PC-9 (cell line): ENCODE measurements at regions not wholly inside any gene's neighbourhood (a gene's known extent, or its start where the extent isn't known, plus 50 kb on each side); places are given as distances from the start of the nearest gene placed in this dataset.

Experiments
- BruUV-seq: library from RNA; stranded (reverse); fragments of 400-500 nt; replicated peaks from 2 replicates; lab custom pipeline; 2021; lab: Mats Ljungman, UMichigan
- CTCF ChIA-PET: fragments of 300-600 bp; sonication (Branson Sonifier 250); formaldehyde crosslinking; loops from one replicate; lab custom pipeline; 2022; ENCODE audit warnings: antibody characterized with exemption; lab: Charles Lee
- POLR2A ChIA-PET: fragments of 300-600 bp; sonication (Branson Sonifier 250); formaldehyde crosslinking; loops from one replicate; lab custom pipeline; 2022; ENCODE audit warnings: antibody characterized with exemption; ENCODE audit not compliant: unreplicated experiment; lab: Charles Lee
- DNase-seq, 2 experiments: peaks; one replicate each; pipeline versions ENCODE4 v3.0.0 to v3.0.0-alpha.2; 2015 to 2022; ENCODE audit warnings: mixed read lengths in 1 of 2
- H2AFZ ChIP-seq: fragments of 200-600 bp; sonication (generic); 2 replicates; pipeline ENCODE4 v1.8.1; 2017; ENCODE audit warnings: antibody characterized with exemption
- H3F3A ChIP-seq: fragments of 200-600 bp; sonication (generic); 2 replicates; pipeline ENCODE4 v1.8.1; 2017; ENCODE audit warnings: antibody characterized with exemption, mild to moderate bottlenecking, low read depth; ENCODE audit not compliant: insufficient read depth
- H3K27ac ChIP-seq: fragments of 200-600 bp; sonication (generic); 2 replicates; pipeline ENCODE4 v1.6.1; 2016; ENCODE audit warnings: mixed run types
- H3K27me3 ChIP-seq: fragments of 200-600 bp; sonication (generic); 2 replicates; pipeline ENCODE4 v1.6.1; 2016; ENCODE audit warnings: low read depth, mixed run types; ENCODE audit not compliant: insufficient read depth
- H3K36me3 ChIP-seq: fragments of 200-600 bp; sonication (generic); 2 replicates; pipeline ENCODE4 v1.6.1; 2016; ENCODE audit warnings: low read depth, mixed run types
- H3K4me1 ChIP-seq: fragments of 200-600 bp; sonication (generic); replicated peaks from 2 replicates; pipeline ENCODE4 v1.6.1; 2016; ENCODE audit warnings: mixed run types; ENCODE audit not compliant: insufficient read depth
- H3K4me2 ChIP-seq: fragments of 200-600 bp; sonication (generic); 2 replicates; pipeline ENCODE4 v1.6.1; 2017; ENCODE audit warnings: mixed run types
- H3K4me3 ChIP-seq: fragments of 200-600 bp; sonication (generic); 2 replicates; pipeline ENCODE4 v1.6.1; 2016; ENCODE audit warnings: mixed run types
- H3K79me2 ChIP-seq: fragments of 200-600 bp; sonication (generic); 2 replicates; pipeline ENCODE4 v1.6.1; 2017; ENCODE audit warnings: low read depth, mixed run types
- H3K9me2 ChIP-seq: fragments of 200-600 bp; sonication (generic); 2 replicates; pipeline ENCODE4 v1.8.1; 2017; ENCODE audit warnings: mild to moderate bottlenecking; ENCODE audit not compliant: insufficient read depth
- H3K9me3 ChIP-seq: fragments of 200-600 bp; sonication (generic); 2 replicates; pipeline ENCODE4 v1.8.1; 2016; ENCODE audit warnings: low read depth; ENCODE audit not compliant: insufficient read depth
- H4K20me1 ChIP-seq: fragments of 200-600 bp; sonication (generic); 2 replicates; pipeline ENCODE4 v1.8.1; 2017; ENCODE audit not compliant: insufficient read depth
- EZH2 ChIP-seq: fragments of 200-600 bp; sonication (generic); IDR thresholded peaks from 2 replicates; pipeline ENCODE4 v1.8.0; 2017; ENCODE audit warnings: antibody characterized with exemption, low read depth
- intact Hi-C: fragments of 100-400 bp; cut with micrococcal nuclease; formaldehyde crosslinking; loops from one replicate; pipeline ENCODE4 v1.10.0; 2022; ENCODE audit not compliant: unreplicated experiment
- TF ChIP-seq, protein P1 (sequence below): fragments of 200-600 bp; sonication (generic); conservative IDR thresholded peaks from 2 replicates; pipeline ENCODE4 v1.6.1; 2017; ENCODE audit warnings: mixed run types, antibody characterized with exemption, mild to moderate bottlenecking, moderate library complexity

DNA sequence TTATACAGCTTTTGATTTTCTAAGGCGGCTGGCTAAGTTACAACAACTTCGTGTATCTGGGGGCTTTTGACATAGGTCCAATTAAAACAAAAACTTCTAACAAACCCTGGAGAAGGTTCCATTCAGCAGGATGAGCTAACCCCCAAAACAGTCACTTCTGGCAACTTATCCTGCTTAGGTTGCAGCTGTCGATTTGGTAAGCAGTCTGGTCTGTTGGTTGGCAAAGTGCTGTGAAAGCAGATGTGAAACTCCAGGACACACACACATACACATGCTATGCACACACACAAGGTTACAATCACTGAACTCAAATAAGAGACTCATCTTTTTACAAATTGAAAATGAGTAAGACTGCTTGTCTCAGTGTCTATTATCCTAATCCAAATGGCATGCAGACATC is 119.0 kb upstream of the STMND1 start:
- TF ChIP-seq, protein P1, sequence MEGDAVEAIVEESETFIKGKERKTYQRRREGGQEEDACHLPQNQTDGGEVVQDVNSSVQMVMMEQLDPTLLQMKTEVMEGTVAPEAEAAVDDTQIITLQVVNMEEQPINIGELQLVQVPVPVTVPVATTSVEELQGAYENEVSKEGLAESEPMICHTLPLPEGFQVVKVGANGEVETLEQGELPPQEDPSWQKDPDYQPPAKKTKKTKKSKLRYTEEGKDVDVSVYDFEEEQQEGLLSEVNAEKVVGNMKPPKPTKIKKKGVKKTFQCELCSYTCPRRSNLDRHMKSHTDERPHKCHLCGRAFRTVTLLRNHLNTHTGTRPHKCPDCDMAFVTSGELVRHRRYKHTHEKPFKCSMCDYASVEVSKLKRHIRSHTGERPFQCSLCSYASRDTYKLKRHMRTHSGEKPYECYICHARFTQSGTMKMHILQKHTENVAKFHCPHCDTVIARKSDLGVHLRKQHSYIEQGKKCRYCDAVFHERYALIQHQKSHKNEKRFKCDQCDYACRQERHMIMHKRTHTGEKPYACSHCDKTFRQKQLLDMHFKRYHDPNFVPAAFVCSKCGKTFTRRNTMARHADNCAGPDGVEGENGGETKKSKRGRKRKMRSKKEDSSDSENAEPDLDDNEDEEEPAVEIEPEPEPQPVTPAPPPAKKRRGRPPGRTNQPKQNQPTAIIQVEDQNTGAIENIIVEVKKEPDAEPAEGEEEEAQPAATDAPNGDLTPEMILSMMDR = no peak
- TF ChIP-seq EZH2 = no peak
- no peak overlapping the region for H3K4me3 ChIP-seq
- POLR2A ChIA-PET = no interaction called here
- no peaks in the 10 kb centered on the region for H3F3A ChIP-seq
- no peak for DNase-seq
- no peak overlapping the region for H3K27ac ChIP-seq
- peaks cover 15% of the 10 kb centered on the region; the same call in 1 of the 2 replicates for H3K27me3 ChIP-seq
- H3K4me2 ChIP-seq = no peak overlapping the region
- H3K4me1 ChIP-seq = no peaks in the 10 kb centered on the region
- no peaks in the 10 kb centered on the region for H3K9me3 ChIP-seq
- H3K9me2 ChIP-seq = no peaks in the 10 kb centered on the region
- H4K20me1 ChIP-seq = no peaks in the 10 kb centered on the region
- H3K79me2 ChIP-seq = no peaks in the 10 kb centered on the region
- H2AFZ ChIP-seq = no peak overlapping the region
- BruUV-seq = no TSS peak
- H3K36me3 ChIP-seq = no peaks in the 10 kb centered on the region
- intact Hi-C loops = no loop called here
- CTCF ChIA-PET = interaction anchor here (0.8 kb wide), 1 partner anchor 104 kb away, joined by 3 read pairs; no protein-coding TSS in a partner anchor

DNA sequence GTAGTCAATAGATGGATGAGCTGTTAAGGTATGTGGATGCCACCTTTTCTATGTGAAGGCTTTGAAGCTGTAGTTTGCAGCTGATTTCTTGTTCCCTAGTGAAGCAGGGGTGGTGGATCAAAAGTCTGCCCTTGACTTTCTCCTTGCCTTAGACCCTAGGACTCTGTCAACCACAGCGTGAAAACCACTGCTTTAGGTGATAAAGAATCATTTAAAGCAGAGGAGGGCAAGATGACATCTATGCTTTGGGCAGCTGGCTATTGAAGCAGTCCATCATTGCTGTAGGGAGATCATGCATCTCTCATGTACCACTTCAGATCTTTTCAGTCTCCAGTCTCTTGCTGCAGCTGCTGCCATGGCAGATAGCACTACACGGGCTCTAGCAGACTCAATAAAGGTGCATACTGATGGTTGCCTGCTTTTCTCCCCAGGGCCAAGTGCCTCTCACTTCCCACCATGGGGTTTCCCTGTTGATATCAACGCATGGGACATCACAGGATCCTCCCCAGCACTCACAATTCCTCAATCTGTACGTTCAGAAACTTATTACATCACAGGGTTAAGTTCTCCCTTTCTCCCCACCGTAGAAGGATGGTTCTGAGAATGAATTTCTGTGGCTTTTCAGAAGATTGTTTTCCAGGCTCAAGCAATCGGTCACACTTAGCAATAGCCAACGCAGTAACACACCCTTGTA is 122.0 kb upstream of the STMND1 start:
- TF ChIP-seq, protein P1 = no peak
- no peak for TF ChIP-seq EZH2
- no peaks in the 10 kb centered on the region for H3F3A ChIP-seq

DNA sequence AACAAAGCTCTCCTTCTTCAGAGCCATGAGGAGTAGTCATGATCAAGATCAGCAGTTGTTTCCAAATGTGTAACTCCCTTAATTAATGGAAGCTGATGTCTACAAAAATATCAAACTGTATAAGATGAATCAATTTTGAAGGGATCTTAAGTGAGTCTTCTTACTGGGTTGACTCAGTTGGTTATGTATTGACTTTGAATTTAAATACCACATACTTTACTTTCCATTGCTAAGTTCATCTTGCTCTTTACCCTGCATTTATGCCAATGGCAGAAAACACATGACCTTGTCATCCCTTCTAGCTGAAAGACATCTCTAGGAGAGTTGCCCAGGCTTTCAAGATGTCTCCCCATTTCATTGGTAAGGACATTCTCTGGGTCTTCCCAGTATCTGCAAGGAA is 123.2 kb upstream of the STMND1 start:
- no peaks in the 10 kb centered on the region for H3K79me2 ChIP-seq
- H3K4me3 ChIP-seq = no peak overlapping the region
- H3K27me3 ChIP-seq = peaks cover 21% of the 10 kb centered on the region; the same call in 1 of the 2 replicates
- no peaks in the 10 kb centered on the region for H3K9me2 ChIP-seq
- H3K36me3 ChIP-seq = no peaks in the 10 kb centered on the region
- no peak overlapping the region for H3K4me2 ChIP-seq
- no TSS peak for BruUV-seq
- intact Hi-C loops = no loop called here
- ChIA-PET CTCF (no interaction called here), POLR2A (interaction anchor here (0.6 kb wide), 1 partner anchor 593 kb away, joined by 6 read pairs; no protein-coding TSS in a partner anchor)
- TF ChIP-seq EZH2 = no peak
- TF ChIP-seq, protein P1 = no peak
- DNase-seq = no peak
- no peaks in the 10 kb centered on the region for H3K9me3 ChIP-seq
- no peak overlapping the region for H2AFZ ChIP-seq
- no peaks in the 10 kb centered on the region for H3K4me1 ChIP-seq
- H3F3A ChIP-seq = no peaks in the 10 kb centered on the region
- H3K27ac ChIP-seq = no peak overlapping the region
- H4K20me1 ChIP-seq = no peaks in the 10 kb centered on the region

More for the DNA sequence above, 122.0 kb upstream of the STMND1 start:
- H3K4me3 ChIP-seq = no peak overlapping the region
- no peaks in the 10 kb centered on the region for H3K79me2 ChIP-seq
- no peaks in the 10 kb centered on the region for H3K9me2 ChIP-seq
- no peak overlapping the region for H2AFZ ChIP-seq
- BruUV-seq = no TSS peak
- ChIA-PET CTCF (no interaction called here), POLR2A (interaction anchor here (0.7 kb wide), 1 partner anchor 123 kb away, joined by 3 read pairs; no protein-coding TSS in a partner anchor)
- H3K27me3 ChIP-seq = peaks cover 28% of the 10 kb centered on the region; the same call in 1 of the 2 replicates
- intact Hi-C loops = no loop called here
- H3K36me3 ChIP-seq = no peaks in the 10 kb centered on the region
- no peaks in the 10 kb centered on the region for H4K20me1 ChIP-seq
- DNase-seq = no peak
- H3K4me2 ChIP-seq = no peak overlapping the region
- H3K9me3 ChIP-seq = no peaks in the 10 kb centered on the region
- H3K27ac ChIP-seq = no peak overlapping the region
- H3K4me1 ChIP-seq = no peaks in the 10 kb centered on the region
